Skin epidermis (tissue), 12 donors: ENCODE measurements at regions not wholly inside any gene's neighbourhood (a gene's known extent, or its start where the extent isn't known, plus 50 kb on each side); places are given as distances from the start of the nearest gene placed in this dataset.
"Not testable (repeated sequence)": the region's sequence is repeated elsewhere in the genome, so short reads cannot be mapped to it uniquely, and the experiment has no call there.

Source experiments
- H3K27ac ChIP-seq, 21 experiments: fragments of 200-600 bp; sonication (generic) in 11 of 21; one replicate each; pipeline ENCODE4 v1.5.0; 2020; ENCODE audit warnings: mild to moderate bottlenecking in 3 of 21, inconsistent platforms in 2 of 21, moderate library complexity in 2 of 21
- H3K4me3 ChIP-seq, 7 experiments: fragments of 200-600 bp; sonication (generic) in 2 of 7; one replicate each; pipeline ENCODE4 v1.5.0; 2020; ENCODE audit warnings: inconsistent platforms in 2 of 7, mild to moderate bottlenecking in 2 of 7, moderate library complexity in 1 of 7

GRCh38 chr1:24268555-24268954 is 50.6 kb upstream of the GRHL3 start:
- H3K27ac ChIP-seq, H3K4me3 ChIP-seq: not testable (repeated sequence)

GRCh38 chr1:24266998-24267397 is 52.2 kb upstream of the GRHL3 start:
- Histone ChIP-seq H3K27ac (no peak overlapping the region), H3K4me3 (no peak overlapping the region)

DNA sequence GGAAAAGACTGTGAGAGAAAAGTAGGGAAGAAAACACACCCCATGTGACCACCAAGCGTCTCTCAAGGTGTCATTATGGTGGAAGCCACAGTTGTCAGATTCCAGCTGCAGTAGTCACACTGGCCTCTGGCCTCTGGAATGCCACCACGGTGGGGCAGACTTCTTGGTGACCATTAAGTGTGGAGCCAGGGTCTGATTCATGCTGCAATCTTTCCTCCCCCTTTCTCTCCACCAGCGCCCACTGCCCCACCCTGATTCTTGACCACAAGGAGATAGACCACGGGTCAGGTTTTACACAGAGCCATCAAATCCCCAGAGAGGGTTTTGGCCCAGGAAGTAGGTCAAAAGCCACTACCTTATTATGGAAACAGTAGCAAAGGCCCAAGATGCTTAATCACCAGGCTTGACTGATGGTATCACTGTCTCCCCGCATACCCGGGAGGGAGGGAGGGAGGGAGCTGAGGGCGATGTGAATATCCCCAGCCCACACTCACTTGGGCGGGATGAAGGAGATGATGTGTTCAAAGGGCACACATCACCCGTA is 52.7 kb upstream of the GRHL3 start:
- no peak overlapping the region for H3K4me3 ChIP-seq
- H3K27ac ChIP-seq = no peak overlapping the region

- Histone ChIP-seq H3K27ac (no peak overlapping the region), H3K4me3 (no peak overlapping the region)
Measured at GRCh38 chr1:24263746-24264145, 55.4 kb upstream of the GRHL3 start.

GRCh38 chr1:24263211-24263610 is 55.9 kb upstream of the GRHL3 start:
- no peak overlapping the region for H3K4me3 ChIP-seq
- H3K27ac ChIP-seq = no peak overlapping the region

DNA sequence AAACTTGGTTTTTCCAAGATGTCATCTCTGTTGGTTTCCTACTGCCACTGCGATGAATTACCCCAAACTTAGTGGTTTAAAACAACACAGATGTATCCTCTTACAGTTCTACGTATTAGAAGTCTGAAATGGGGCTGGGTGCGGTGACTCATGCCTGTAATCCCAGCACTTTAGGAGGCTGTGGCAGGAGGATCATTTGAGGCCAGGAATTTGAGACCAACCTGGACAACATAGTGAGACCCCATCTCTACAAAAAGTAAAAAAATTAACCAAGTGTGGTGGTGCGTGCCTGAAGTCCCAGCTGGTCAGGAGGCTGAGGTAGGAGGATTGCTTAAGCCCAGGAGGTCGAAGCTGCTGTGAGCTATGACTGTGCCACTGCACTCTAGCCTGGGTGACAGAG is 57.2 kb upstream of the GRHL3 start:
- no peak overlapping the region for H3K27ac ChIP-seq
- H3K4me3 ChIP-seq = no peak overlapping the region

GRCh38 chr1:24258735-24259424 is 60.3 kb upstream of the GRHL3 start:
- Histone ChIP-seq H3K27ac (no peak overlapping the region), H3K4me3 (no peak overlapping the region)

GRCh38 chr1:24257373-24257772 is 61.8 kb upstream of the GRHL3 start:
- H3K27ac ChIP-seq = no peak overlapping the region
- H3K4me3 ChIP-seq = no peak overlapping the region

DNA sequence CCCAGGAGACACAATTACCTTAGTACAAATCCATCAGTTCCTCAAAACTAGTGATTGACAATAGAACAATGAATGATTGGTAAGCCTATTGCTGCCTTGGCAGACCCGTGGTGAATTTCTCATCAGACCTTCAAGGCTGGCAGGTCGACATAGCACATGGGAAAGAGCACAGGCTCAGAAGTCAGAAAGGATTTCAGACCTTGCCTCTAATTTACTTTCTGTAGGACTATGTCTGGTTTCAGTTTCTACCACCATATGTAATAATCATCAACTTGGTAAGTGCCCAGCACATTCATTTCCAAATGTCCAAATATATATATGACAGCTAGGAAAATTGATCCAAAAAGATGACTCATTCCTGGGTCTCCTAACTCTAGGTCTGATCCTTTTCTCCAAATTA is 62.5 kb upstream of the GRHL3 start:
- Histone ChIP-seq H3K27ac (no peak overlapping the region), H3K4me3 (no peak overlapping the region)

- H3K27ac ChIP-seq = no peak overlapping the region
- H3K4me3 ChIP-seq = no peak overlapping the region
Measured at GRCh38 chr1:24255226-24255625, 63.9 kb upstream of the GRHL3 start.

DNA sequence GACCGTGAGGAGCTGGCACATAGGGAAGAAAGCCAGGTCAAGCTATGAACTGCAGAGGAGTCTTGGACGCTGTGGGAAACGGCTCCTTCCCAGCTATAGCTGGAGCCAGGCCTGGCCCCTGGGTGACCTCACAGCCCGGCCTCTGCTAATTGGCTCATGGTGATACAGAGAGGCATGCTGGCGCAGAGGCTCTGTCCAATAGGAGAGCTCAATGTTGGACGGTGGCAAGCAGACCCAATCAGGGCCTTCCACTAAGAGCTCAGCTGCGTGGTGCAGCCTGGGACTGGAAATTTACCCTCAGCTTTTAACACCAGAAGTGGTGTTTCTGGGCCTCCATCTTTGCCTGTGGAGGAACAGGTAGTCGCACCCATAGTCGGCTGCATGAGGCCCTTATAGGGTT is 64.4 kb upstream of the GRHL3 start:
- Histone ChIP-seq H3K4me3 (no peak overlapping the region), H3K27ac (no peak overlapping the region)

DNA sequence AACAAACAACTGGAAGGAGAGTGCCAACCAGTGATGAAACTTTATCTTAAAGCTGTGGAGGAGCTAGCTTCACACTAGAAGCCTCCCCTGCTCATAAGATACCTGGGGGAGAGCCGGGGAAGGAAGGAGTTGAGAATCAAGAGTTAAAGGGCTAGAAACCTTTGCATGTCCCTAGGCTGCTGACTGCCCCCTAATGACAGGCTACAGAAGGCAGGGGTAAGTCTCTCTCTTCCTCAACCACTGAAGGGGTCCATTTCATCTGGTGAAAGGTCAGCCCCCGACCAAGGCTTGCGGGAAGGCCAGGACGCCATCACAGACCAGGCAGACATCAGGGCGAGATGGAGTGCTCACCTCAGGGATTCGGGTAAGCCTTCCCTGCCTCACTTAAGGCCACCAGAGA is 65.6 kb upstream of the GRHL3 start:
- Histone ChIP-seq H3K4me3 (no peak overlapping the region), H3K27ac (no peak overlapping the region)

DNA sequence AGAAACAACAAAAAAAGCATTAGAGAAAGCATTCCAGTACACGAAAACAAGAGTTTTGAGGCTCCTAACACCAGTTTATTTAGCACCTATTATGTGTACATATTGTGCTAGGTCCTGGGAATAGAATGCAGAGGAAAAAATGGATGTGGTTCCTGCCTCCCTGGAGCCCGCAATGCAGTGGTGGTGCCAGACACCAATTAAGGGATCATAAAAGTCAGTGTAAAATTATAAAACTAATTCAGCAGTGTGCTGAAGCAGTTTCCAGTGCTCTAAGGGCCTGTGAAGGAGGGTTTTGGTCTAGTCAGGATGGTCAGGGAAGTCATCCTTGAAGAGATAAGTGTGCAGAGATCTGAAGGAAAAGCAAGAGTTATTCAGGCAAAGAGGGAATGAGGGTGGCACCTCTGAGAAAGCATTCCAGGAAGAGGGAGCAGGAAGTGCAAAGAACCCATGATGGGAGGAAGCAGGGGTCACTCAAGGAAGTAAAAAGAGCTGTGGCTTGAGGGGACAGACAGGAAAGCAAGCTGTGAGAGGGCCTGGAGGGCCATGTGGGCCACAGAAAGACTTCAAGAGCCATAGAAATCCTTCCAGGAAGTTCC is 65.2 kb upstream of the IFNLR1 start:
- no peak overlapping the region for H3K4me3 ChIP-seq
- H3K27ac ChIP-seq = no peak overlapping the region

GRCh38 chr1:24251501-24251900 is 64.4 kb upstream of the IFNLR1 start:
- Histone ChIP-seq H3K27ac (no peak overlapping the region), H3K4me3 (no peak overlapping the region)

GRCh38 chr1:24250791-24251190 is 63.7 kb upstream of the IFNLR1 start:
- H3K4me3 ChIP-seq = no peak overlapping the region
- no peak overlapping the region for H3K27ac ChIP-seq

DNA sequence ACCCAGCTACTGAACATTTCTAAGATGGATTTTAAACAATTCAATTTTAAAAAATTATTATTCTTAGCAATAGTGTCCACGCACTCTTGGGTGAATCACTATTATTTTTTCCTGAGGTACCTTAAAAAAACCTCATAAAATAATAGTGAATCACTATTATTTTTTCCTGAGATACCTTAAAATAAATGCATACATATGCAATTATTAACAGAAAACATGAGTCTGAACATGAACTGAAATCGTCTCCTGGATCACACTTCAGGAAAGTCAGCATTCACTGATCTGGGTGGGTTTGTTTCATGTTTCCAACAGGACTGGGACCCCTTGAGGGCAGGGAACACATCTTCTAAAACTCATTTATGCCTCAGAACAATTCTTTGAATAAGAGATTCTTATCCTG is 63.1 kb upstream of the IFNLR1 start:
- no peak overlapping the region for H3K4me3 ChIP-seq
- no peak overlapping the region for H3K27ac ChIP-seq

DNA sequence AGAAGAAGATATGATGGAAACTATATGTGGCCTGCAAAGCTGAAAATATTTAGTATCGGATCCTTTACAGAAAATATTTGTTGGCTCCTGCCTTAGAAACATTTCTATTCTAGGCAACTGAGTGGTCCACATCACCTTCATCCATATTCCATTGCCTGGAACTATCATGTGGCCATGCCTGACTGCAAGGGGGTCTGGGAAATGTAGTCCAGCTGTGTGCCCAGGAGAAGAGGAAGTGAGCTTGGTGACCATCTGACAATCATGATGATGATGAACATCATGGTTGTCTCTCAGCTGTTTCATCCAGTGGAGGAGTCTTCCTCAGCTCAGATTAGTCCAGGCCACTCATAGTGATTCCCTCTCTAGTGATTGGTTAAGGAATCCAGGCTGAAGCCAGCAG is 61.8 kb upstream of the IFNLR1 start:
- no peak overlapping the region for H3K27ac ChIP-seq
- H3K4me3 ChIP-seq = no peak overlapping the region

GRCh38 chr1:24247337-24247736 is 60.2 kb upstream of the IFNLR1 start:
- not testable (repeated sequence) for H3K4me3 ChIP-seq, H3K27ac ChIP-seq

- H3K27ac ChIP-seq = no peak overlapping the region
- no peak overlapping the region for H3K4me3 ChIP-seq
Measured at GRCh38 chr1:24244519-24245268, 57.6 kb upstream of the IFNLR1 start.

- H3K4me3 ChIP-seq = no peak overlapping the region
- no peak overlapping the region for H3K27ac ChIP-seq
Measured at GRCh38 chr1:24237750-24238395, 50.8 kb upstream of the IFNLR1 start.
